HG03354 (cell line): ENCODE measurements at regions not wholly inside any gene's neighbourhood (a gene's known extent, or its start where the extent isn't known, plus 50 kb on each side); places are given as distances from the start of the nearest gene placed in this dataset.
"Not testable (repeated sequence)": the region's sequence is repeated elsewhere in the genome, so short reads cannot be mapped to it uniquely, and the experiment has no call there.

Experiments used
- ATAC-seq: cut with Tn5 transposase; IDR thresholded peaks from one replicate; pipeline ENCODE4 v1.9.1; 2021; ENCODE audit warnings: mild to moderate bottlenecking; ENCODE audit not compliant: unreplicated experiment, poor library complexity, severe bottlenecking

DNA sequence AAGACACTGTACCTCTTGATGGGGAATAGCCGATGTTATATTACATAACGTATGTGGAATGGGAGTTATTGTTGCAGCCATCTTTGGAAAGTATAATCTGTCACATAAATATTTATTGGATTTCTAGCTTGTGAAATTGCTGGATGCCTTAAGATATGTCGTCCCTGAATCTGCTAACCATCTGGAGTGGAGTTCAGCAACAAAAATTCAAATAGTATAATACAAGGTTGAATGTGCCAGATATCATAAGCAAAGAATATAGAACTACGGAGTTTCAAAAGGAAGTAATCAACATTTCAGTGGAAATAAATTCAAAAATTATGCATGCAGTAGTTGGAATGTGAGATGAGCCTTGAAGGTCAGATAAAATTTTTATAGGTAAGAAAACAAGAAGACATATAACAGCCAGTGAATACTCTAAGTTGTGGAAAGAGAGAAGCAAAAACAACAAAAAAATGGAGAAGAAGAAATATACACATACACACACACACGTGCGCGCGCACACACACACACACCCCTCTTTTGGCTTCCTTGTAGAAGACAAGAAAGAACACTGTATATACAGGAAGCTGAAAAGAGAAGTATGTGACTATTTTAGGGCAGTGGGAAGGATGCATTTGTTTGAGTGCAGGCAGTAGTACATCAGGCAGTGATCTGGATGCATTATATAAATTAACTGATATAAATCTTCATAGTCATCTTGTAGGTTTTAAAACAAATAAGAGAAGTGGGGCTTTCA, 516.7 kb downstream of the KCNT2 start:
- ATAC-seq: no peak

- no peak for ATAC-seq
Observed at GRCh38 chr1:196090226-196090625, 518.0 kb downstream of the KCNT2 start.

- no peak for ATAC-seq
Observed at GRCh38 chr1:196088541-196088940, 519.7 kb downstream of the KCNT2 start.

GRCh38 chr1:196078691-196079090, 529.5 kb downstream of the KCNT2 start:
- no peak for ATAC-seq

DNA sequence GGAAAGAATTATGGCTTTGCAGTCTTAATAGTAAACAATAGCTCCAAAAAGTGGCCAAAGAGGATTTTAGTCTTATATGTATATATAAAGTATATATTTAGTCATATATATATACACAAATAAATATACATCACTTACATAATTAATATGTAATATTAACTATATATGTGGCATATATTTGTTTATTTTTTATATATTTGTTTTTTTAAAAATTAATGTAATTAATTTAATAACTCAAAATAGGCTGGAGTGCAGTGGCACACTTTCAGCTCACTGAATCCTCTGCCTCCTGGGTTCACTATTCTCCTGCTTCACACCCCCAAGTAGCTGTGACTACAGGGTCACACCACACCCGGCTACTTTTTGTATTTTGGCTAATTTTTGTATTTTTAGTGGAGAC, 532.6 kb downstream of the KCNT2 start:
- ATAC-seq: no peak

GRCh38 chr1:196074182-196074581, 534.1 kb downstream of the KCNT2 start:
- no peak for ATAC-seq

DNA sequence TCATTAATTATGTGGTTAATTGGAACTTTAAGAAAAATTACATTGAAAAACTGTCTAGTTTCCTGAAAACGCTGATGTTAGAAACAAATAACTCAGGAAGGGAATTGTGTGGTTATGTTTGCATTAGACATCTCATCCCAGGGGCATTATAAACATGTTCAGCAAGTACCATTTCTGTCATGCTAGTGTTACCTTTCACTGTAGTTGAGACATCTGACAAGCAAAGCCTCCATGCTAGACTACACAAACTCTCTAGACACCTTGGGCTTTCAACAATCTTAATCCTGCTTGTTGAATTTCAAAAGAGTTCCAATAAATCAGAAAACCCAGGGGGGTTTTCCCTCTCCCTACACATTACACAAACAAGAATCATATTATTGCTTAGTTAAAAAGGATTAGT, 536.8 kb downstream of the KCNT2 start:
- no peak for ATAC-seq

DNA sequence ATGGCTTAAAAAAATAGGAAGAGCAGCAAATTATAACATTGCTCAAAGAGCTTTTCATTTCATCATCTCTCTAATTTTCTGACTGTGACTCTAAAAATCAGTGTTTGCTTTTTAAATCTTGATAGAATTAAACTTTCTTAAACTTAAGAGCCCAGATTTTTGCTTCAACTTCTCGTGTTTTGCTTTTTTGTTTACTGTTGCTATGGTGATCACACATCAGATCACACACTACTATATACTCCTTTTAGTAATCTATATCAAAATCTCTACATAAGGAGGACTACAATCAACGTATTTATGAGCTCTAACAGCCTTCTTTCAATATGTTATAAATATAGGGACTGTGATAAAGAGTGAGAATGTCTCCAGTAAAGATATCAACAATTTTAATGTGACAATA, 537.3 kb downstream of the KCNT2 start:
- ATAC-seq: no peak

GRCh38 chr1:196063952-196064351, 544.3 kb downstream of the KCNT2 start:
- no peak for ATAC-seq

GRCh38 chr1:196063294-196063693, 544.9 kb downstream of the KCNT2 start:
- ATAC-seq: no peak

GRCh38 chr1:196060539-196060938, 547.7 kb downstream of the KCNT2 start:
- ATAC-seq: no peak

GRCh38 chr1:196059210-196059609, 549.0 kb downstream of the KCNT2 start:
- ATAC-seq: no peak

- no peak for ATAC-seq
Observed at GRCh38 chr1:196056966-196057365, 551.3 kb downstream of the KCNT2 start.

- no peak for ATAC-seq
Observed at GRCh38 chr1:196049407-196049806, 558.8 kb downstream of the KCNT2 start.

GRCh38 chr1:196043268-196043667, 565.0 kb downstream of the KCNT2 start:
- no peak for ATAC-seq

GRCh38 chr1:196034080-196034706, 574.0 kb downstream of the KCNT2 start:
- no peak for ATAC-seq

GRCh38 chr1:196031387-196031786, 576.9 kb downstream of the KCNT2 start:
- ATAC-seq: not testable (repeated sequence)

GRCh38 chr1:196030455-196030854, 577.8 kb downstream of the KCNT2 start:
- ATAC-seq: no peak

DNA sequence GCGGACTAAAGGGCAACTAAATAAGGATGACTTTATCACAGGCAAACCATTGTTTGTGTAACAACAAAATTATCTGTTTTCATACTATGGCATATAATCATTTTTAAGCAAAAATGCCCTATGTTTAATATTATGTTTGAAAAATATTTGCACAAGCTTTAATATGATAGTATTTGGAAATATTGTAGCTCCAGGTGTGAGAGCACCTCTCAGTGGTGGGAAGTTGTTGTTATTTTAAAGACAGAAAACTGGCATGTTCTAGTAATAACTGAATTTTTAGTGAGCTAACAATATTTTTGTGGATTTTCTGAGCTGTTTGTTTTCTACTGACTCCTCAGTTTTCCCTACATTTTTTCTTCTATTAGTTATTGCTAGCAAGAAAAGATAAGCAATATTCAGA, 578.8 kb downstream of the KCNT2 start:
- no peak for ATAC-seq

DNA sequence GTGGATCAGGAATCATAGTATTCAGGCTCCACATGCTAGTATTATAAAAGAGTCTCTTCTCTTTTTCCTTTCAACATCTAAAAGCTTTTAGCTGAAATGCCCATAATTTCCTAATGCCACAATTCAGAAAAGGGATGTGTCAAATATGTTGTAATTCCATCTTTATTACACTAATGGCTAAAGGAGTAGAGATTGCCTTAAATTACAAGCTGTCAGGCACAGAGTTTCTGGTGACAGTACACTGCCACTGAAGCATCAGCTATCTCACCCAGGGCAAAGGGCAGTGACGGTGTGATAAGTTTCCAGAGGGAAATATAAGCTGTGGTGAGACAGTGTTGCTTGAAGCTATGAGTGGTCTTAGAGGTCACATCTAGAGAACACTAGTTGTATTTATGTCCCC, 581.1 kb downstream of the KCNT2 start:
- no peak for ATAC-seq

GRCh38 chr1:196021174-196021573, 587.1 kb downstream of the KCNT2 start:
- ATAC-seq: not testable (repeated sequence)

DNA sequence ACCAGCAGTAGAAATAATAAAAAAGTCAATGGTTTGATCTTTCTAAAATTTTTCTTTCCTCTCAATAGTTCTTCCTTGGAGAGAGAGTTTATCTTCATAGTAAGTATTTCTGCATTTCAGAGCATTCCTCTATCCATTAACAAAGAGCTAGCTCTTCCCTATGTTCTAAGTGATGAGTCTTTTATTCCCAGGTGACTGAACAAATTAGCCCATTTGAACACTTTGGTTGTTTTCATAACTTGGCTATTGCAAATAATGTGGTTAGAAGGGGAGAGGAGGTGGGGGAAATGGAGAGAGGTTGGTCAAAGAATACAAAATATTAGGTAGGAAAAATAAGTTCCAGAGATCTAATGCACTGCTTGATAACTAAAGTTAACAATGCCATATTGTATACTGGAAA, 598.9 kb downstream of the KCNT2 start:
- ATAC-seq: no peak
